Osteocyte (in vitro differentiated cells): ENCODE measurements at regions not wholly inside any gene's neighbourhood (a gene's known extent, or its start where the extent isn't known, plus 50 kb on each side); places are given as distances from the start of the nearest gene placed in this dataset.
"Not testable (repeated sequence)": the region's sequence is repeated elsewhere in the genome, so short reads cannot be mapped to it uniquely, and the experiment has no call there.

ENCODE experiments used
- DNase-seq: peaks from one replicate; pipeline ENCODE4 v3.0.0; 2021; ENCODE audit warnings: mixed read lengths; ENCODE audit not compliant: unreplicated experiment; ENCODE audit errors: extremely low spot score
- H3K27ac Mint-ChIP-seq: one replicate; pipeline ENCODE4 v1.8.0; 2021; ENCODE audit warnings: mild to moderate bottlenecking, mixed read lengths; ENCODE audit not compliant: unreplicated experiment
- H3K27me3 Mint-ChIP-seq: one replicate; pipeline ENCODE4 v1.8.0; 2021; ENCODE audit warnings: mixed read lengths; ENCODE audit not compliant: unreplicated experiment
- H3K36me3 Mint-ChIP-seq: one replicate; pipeline ENCODE4 v1.8.0; 2021; ENCODE audit warnings: mixed read lengths; ENCODE audit not compliant: unreplicated experiment
- H3K4me1 Mint-ChIP-seq: one replicate; pipeline ENCODE4 v1.8.0; 2021; ENCODE audit warnings: mixed read lengths; ENCODE audit not compliant: unreplicated experiment
- H3K4me3 Mint-ChIP-seq: one replicate; pipeline ENCODE4 v1.8.0; 2021; ENCODE audit warnings: mild to moderate bottlenecking, moderate library complexity, mixed read lengths; ENCODE audit not compliant: unreplicated experiment
- H3K9me3 Mint-ChIP-seq: one replicate; pipeline ENCODE4 v1.8.0; 2021; ENCODE audit warnings: mixed read lengths; ENCODE audit not compliant: unreplicated experiment
- CTCF ChIP-seq: fragments of 200-600 bp; sonication (generic); IDR thresholded peaks from 2 replicates; pipeline ENCODE4 v1.5.0; 2021; ENCODE audit warnings: antibody characterized with exemption, mild to moderate bottlenecking, moderate library complexity

GRCh38 chr2:21230140-21230539 is 106.4 kb downstream of the TDRD15 start:
- Mint-ChIP-seq H3K36me3 (no peaks in the 10 kb centered on the region), H3K4me1 (peaks cover 4% of the 10 kb centered on the region), H3K27ac (no peak overlapping the region), H3K27me3 (no peaks in the 10 kb centered on the region), H3K9me3 (no peaks in the 10 kb centered on the region), H3K4me3 (no peak overlapping the region)
- no peak for TF ChIP-seq CTCF
- DNase-seq = no peak

- no peaks in the 10 kb centered on the region for H3K9me3 Mint-ChIP-seq
- peaks cover 4% of the 10 kb centered on the region for H3K4me1 Mint-ChIP-seq
- H3K27ac Mint-ChIP-seq = no peak overlapping the region
- H3K36me3 Mint-ChIP-seq = no peaks in the 10 kb centered on the region
- no peak for DNase-seq
- H3K27me3 Mint-ChIP-seq = peaks cover 3% of the 10 kb centered on the region
- no peak overlapping the region for H3K4me3 Mint-ChIP-seq
- no peak for TF ChIP-seq CTCF
Observed at GRCh38 chr2:21231985-21232384, 108.2 kb downstream of the TDRD15 start.

- no peak for TF ChIP-seq CTCF
- H3K4me1 Mint-ChIP-seq = peaks cover 4% of the 10 kb centered on the region
- no peak overlapping the region for H3K4me3 Mint-ChIP-seq
- no peak overlapping the region for H3K27ac Mint-ChIP-seq
- no peak for DNase-seq
- H3K27me3 Mint-ChIP-seq = peaks cover 3% of the 10 kb centered on the region
- no peaks in the 10 kb centered on the region for H3K9me3 Mint-ChIP-seq
- H3K36me3 Mint-ChIP-seq = no peaks in the 10 kb centered on the region
Observed at GRCh38 chr2:21233194-21233593, 109.4 kb downstream of the TDRD15 start.

GRCh38 chr2:21234001-21234400 is 110.2 kb downstream of the TDRD15 start:
- H3K4me3 Mint-ChIP-seq = no peak overlapping the region
- no peak for DNase-seq
- no peaks in the 10 kb centered on the region for H3K36me3 Mint-ChIP-seq
- peaks cover 2% of the 10 kb centered on the region for H3K4me1 Mint-ChIP-seq
- no peaks in the 10 kb centered on the region for H3K9me3 Mint-ChIP-seq
- H3K27me3 Mint-ChIP-seq = peaks cover 3% of the 10 kb centered on the region
- H3K27ac Mint-ChIP-seq = no peak overlapping the region
- no peak for TF ChIP-seq CTCF

- Mint-ChIP-seq H3K27me3 (peaks cover 3% of the 10 kb centered on the region), H3K4me1 (no peaks in the 10 kb centered on the region), H3K27ac (no peak overlapping the region), H3K4me3 (no peak overlapping the region), H3K36me3 (no peaks in the 10 kb centered on the region), H3K9me3 (no peaks in the 10 kb centered on the region)
- no peak for DNase-seq
- no peak for TF ChIP-seq CTCF
Observed at GRCh38 chr2:21234464-21235120, 110.8 kb downstream of the TDRD15 start.

GRCh38 chr2:21239749-21240148 is 116.0 kb downstream of the TDRD15 start:
- H3K27me3 Mint-ChIP-seq, H3K9me3 Mint-ChIP-seq, H3K4me3 Mint-ChIP-seq, H3K27ac Mint-ChIP-seq, H3K4me1 Mint-ChIP-seq, H3K36me3 Mint-ChIP-seq, DNase-seq: not testable (repeated sequence)
